ENCODE measurements at regions not wholly inside any gene's neighbourhood (a gene's known extent, or its start where the extent isn't known, plus 50 kb on each side); places are given as distances from the start of the nearest gene placed in this dataset.
"Not testable (repeated sequence)": the region's sequence is repeated elsewhere in the genome, so short reads cannot be mapped to it uniquely, and the experiment has no call there.

- Histone ChIP-seq H3K4me3 (no peak overlapping the region), H3K27me3 (no peaks in the 10 kb centered on the region), H3K27ac (replicated peaks in 1 of 4) (no peak overlapping the region), H3K36me3 (no peaks in the 10 kb centered on the region), H3K9me3 (peaks cover 0 to 41% (median 14%) of the 10 kb centered on the region in 4 donors), H3K4me1 (no peaks in the 10 kb centered on the region)
- no peak for TF ChIP-seq POLR2AphosphoS5 (IDR thresholded peaks at IDR 0.05)
- TF ChIP-seq CTCF (IDR thresholded peaks at IDR 0.05), result no peak
- no peak for TF ChIP-seq EP300 (IDR thresholded peaks at IDR 0.05)
- TF ChIP-seq POLR2A (IDR thresholded peaks at IDR 0.05; ENCODE audit: low read depth), result no peak
- peak; percentile 83 for DNase-seq (ENCODE audit: extremely low spot score)
- intact Hi-C loops (cut with DNase I), result no loop called here
- WGBS, result 91% methylated on average over 3 of the region's 3 CpGs
These were observed 265.7 kb downstream of the SHOX start for GRCh38 chrX:896256-896655.

- intact Hi-C loops (cut with DNase I), result no loop called here
- Histone ChIP-seq H3K4me1 (no peaks in the 10 kb centered on the region), H3K4me3 (no peak overlapping the region), H3K27ac (replicated peaks in 1 of 4) (no peak overlapping the region), H3K27me3 (no peaks in the 10 kb centered on the region), H3K36me3 (no peaks in the 10 kb centered on the region), H3K9me3 (peaks cover 0 to 50% (median 26%) of the 10 kb centered on the region in 4 donors)
- DNase-seq (ENCODE audit: extremely low spot score), result peak; percentile 24
- 90% methylated on average over 5 of the region's 5 CpGs for WGBS
- TF ChIP-seq POLR2A (IDR thresholded peaks at IDR 0.05; ENCODE audit: low read depth) (no peak), EP300 (IDR thresholded peaks at IDR 0.05) (no peak), POLR2AphosphoS5 (IDR thresholded peaks at IDR 0.05) (no peak), CTCF (IDR thresholded peaks at IDR 0.05) (no peak)
These were observed 259.5 kb downstream of the SHOX start for GRCh38 chrX:889966-890651.

- DNase-seq (ENCODE audit: extremely low spot score); H3K27ac ChIP-seq (replicated peaks in 1 of 4); H3K36me3 ChIP-seq; H3K27me3 ChIP-seq; H3K4me3 ChIP-seq; H3K4me1 ChIP-seq; intact Hi-C loops (cut with DNase I): not testable (repeated sequence)
- 90% methylated on average over 13 of the region's 13 CpGs for WGBS
- peaks cover 0 to 40% (median 24%) of the 10 kb centered on the region in 4 donors for H3K9me3 ChIP-seq
These were observed 257.1 kb downstream of the SHOX start for GRCh38 chrX:887724-888123.

GRCh38 chrX:883588-883987, 253.0 kb downstream of the SHOX start:
- H3K4me1 ChIP-seq, result no peaks in the 10 kb centered on the region
- DNase-seq (ENCODE audit: extremely low spot score), result no peak
- H3K9me3 ChIP-seq, result peaks cover 0 to 9% (median 2%) of the 10 kb centered on the region in 4 donors
- TF ChIP-seq POLR2AphosphoS5 (IDR thresholded peaks at IDR 0.05) (no peak), POLR2A (IDR thresholded peaks at IDR 0.05; ENCODE audit: low read depth) (no peak), CTCF (IDR thresholded peaks at IDR 0.05) (no peak), EP300 (IDR thresholded peaks at IDR 0.05) (no peak)
- intact Hi-C loops (cut with DNase I), result no loop called here
- H3K4me3 ChIP-seq, result no peak overlapping the region
- no peaks in the 10 kb centered on the region for H3K27me3 ChIP-seq
- no peak overlapping the region for H3K27ac ChIP-seq (replicated peaks in 1 of 4)
- H3K36me3 ChIP-seq, result no peaks in the 10 kb centered on the region
- WGBS, result 45% methylated on average over 7 of the region's 10 CpGs

GRCh38 chrX:879756-880698, 249.4 kb downstream of the SHOX start:
- H3K27ac ChIP-seq (replicated peaks in 1 of 4); H3K9me3 ChIP-seq; DNase-seq (ENCODE audit: extremely low spot score); H3K4me1 ChIP-seq; H3K36me3 ChIP-seq; intact Hi-C loops (cut with DNase I); H3K4me3 ChIP-seq; H3K27me3 ChIP-seq: not testable (repeated sequence)
- WGBS, result 63% methylated on average over 11 of the region's 11 CpGs

All from esophagus muscularis mucosa (tissue), 4 donors.